HG03135 (cell line): ENCODE measurements at regions not wholly inside any gene's neighbourhood (a gene's known extent, or its start where the extent isn't known, plus 50 kb on each side); places are given as distances from the start of the nearest gene placed in this dataset.
"Not testable (repeated sequence)": the region's sequence is repeated elsewhere in the genome, so short reads cannot be mapped to it uniquely, and the experiment has no call there.

Experiments used
- ATAC-seq: cut with Tn5 transposase; IDR thresholded peaks from one replicate; pipeline ENCODE4 v1.9.1; 2021; ENCODE audit warnings: mild to moderate bottlenecking, moderate library complexity; ENCODE audit not compliant: unreplicated experiment

GRCh38 chr16:88145824-88146405, 194.7 kb downstream of the BANP start:
- ATAC-seq: not testable (repeated sequence)

DNA sequence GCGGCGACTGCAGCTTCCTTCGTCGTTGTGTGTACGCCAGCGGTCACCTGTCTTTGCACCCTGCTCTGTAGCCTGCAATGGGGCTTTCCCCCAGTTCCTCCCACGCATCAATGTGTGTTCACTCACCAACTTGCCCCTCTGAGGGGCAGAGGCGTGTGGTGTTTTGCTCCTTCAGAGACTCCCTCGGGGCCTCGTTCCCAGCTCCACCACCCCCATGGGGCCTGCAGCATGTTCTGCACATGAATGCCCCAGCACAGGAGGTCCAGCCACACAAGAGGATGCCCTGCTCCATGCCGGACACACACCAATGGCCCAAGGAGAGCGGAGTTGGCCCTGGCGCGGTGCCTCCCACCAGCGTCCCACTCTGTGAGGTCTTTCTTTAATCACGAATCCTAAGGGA, 196.8 kb downstream of the BANP start:
- ATAC-seq: not testable (repeated sequence)

- ATAC-seq: not testable (repeated sequence)
These were observed 197.4 kb downstream of the BANP start for GRCh38 chr16:88148682-88149081.

- ATAC-seq: not testable (repeated sequence)
These were observed 197.9 kb downstream of the BANP start for GRCh38 chr16:88149158-88149603.

- ATAC-seq: not testable (repeated sequence)
These were observed 198.4 kb downstream of the BANP start for GRCh38 chr16:88149663-88150062.

GRCh38 chr16:88150456-88151128, 199.4 kb downstream of the BANP start:
- not testable (repeated sequence) for ATAC-seq

GRCh38 chr16:88151129-88151499, 199.9 kb downstream of the BANP start:
- not testable (repeated sequence) for ATAC-seq

DNA sequence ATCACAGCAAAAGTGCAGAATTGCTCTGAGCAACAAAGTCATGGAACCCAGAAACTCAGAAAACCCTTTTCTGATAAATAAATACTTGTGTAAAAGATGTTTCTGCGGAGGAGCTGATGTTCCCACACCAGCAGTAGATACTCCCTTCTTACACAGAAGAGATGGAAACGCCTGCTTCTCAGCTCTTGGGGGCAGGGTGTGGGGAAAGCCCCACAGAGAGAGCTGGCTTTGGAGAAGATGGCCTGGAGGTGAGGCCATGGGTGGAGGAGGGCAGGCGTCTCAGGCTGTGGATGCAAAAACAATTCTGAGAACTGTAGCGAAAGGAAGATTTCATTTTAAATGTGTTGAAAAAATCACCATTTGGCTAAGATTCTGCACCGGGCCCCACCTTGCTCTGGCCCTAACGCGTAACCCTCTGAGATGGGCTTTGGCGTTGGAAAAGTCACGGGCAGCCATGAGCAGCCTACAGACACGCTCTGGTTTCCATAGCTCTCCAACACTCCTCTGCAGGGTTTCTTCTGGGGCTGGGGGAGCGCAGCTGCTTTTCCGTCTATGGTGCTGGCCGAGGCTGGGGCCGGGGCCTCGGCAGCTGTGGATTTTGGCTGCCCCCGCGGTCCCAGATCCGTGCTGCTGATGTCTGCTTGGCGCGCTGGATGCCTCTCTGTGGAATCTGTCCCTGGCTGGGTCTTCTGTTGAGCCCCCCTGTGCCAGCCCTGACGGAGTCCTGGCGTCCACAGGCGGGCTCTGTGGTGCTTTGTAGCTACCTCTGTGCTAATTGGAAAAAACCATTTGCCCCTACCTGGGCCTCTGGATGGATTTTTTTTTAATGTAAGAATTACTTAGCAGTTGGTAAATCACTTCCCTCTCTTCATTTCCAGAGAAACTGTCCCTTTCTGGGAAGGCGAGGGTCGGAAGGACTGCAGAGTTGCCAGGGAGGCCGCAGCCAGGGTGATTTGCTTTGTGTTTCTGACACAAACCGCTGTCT, 200.9 kb downstream of the BANP start:
- not testable (repeated sequence) for ATAC-seq

DNA sequence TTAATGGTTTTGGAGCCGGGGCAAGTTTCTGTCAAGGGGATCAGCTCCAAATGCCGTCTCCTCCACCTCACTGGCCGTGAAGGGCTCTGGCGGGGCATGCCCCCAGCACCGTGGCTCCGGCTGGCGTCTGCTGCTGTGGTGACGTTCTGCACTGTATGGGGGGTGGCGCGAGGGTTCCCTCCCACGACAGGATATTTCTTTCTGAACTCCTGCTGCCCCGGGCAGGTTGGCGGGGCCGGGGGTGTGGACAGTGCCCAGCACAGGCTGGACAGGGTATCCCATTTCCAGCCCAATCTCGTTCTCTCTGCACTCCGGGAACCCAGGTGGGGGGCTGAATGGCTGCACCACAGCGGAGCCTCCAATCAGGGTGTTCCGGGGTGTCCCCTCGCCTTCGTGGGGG, 201.6 kb downstream of the BANP start:
- ATAC-seq: not testable (repeated sequence)

DNA sequence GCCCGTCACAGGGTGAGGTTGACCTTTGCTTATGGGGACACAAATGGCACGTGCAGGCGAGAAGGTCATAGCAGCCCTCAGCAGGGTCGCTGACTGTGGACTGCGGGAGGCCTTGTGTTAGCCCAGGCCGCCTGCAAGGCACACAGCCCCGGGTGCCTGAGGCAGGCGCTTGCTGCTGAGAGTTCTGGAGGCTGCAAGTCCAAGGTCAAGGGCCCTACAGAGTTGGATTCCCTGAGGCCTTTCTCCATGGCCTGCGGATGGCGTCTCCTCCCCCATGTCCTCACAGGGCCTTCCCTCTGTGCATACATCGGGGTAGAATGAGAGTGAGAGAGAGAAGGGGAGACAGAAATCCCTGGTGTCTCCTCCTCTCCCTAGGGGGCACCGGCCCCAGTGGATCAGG, 202.3 kb downstream of the BANP start:
- ATAC-seq: not testable (repeated sequence)

DNA sequence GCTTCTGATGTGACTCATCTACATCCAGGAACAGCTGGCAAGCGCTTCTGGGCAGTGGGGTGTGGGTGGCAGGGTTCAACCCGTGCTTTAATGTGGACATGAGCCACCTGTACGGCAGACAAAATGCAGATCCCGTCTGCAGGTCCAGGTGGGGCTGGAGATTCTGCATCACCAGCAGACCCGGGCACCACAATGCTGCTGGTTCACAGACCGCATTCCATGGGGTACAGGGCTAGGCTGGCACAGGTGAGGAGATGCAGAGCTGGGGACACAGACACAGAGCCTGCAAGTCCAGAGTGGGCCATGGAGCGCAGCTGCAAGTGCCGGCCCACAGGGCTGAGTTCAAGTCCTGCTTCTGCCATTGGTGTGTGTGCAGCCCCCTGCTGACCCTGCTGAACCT, 203.7 kb downstream of the BANP start:
- not testable (repeated sequence) for ATAC-seq

DNA sequence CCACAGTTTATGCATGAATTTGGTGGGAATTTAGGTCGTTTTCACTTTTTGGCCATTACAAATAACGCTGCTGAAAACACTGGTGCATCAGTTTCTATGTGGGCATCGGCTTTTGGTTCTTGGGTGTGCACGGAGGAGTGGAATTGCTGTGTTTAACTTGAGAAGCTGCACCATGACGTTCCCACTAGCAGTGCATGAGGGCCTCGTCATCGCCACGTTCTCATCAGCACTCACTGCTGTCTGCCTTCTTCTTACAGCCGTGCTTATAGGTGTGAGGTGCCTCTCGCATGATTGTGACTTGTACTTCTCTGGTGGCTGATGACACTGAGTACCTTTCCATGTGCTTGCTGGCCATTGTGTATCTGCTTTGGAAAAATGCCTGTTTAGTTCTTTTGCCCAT, 204.4 kb downstream of the BANP start:
- ATAC-seq: not testable (repeated sequence)

GRCh38 chr16:88156640-88157283, 205.5 kb downstream of the BANP start:
- not testable (repeated sequence) for ATAC-seq

- not testable (repeated sequence) for ATAC-seq
These were observed 206.5 kb downstream of the BANP start for GRCh38 chr16:88157686-88158085.

- ATAC-seq: not testable (repeated sequence)
These were observed 207.2 kb downstream of the BANP start for GRCh38 chr16:88158256-88159045.

DNA sequence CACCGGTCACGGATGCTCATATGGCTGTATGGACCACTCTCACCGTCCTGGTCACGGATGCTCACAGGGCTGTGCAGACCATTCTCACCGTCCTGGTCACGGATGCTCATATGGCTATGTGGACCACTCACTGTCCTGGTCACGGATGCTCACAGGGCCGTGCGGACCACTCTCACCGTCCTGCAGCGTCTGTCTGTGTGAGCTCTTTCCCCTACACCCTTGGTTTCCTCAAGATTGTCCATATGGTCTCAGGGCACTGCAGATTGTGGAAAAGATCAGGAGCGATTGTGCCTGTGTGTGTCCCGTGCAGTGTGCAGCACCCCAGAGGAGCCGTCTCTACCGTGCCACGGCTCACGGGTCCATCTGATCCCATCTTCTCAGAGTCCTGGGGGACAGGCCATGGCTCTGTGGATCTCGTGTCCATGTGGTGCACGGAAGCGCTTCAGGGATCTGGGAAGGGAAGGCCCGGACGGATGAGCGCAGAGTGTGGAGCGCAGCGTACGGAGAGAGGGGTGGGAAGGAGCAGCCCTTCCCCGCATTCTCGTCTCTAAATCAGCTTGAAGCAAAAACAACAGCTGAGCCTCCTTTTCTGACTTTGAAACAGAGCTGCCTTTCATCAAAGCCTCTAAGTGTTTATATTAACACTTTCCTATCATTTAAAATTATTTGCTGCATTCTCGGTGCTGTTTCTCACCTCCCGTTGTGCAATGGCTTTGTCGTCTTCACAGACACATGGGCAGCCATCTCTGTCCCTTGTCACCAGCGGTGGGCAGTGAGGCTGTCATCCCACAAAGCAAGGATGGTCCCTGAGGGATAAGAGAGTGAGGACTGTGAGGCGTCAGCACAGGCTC, 208.0 kb downstream of the BANP start:
- not testable (repeated sequence) for ATAC-seq

GRCh38 chr16:88159897-88160335, 208.7 kb downstream of the BANP start:
- not testable (repeated sequence) for ATAC-seq

DNA sequence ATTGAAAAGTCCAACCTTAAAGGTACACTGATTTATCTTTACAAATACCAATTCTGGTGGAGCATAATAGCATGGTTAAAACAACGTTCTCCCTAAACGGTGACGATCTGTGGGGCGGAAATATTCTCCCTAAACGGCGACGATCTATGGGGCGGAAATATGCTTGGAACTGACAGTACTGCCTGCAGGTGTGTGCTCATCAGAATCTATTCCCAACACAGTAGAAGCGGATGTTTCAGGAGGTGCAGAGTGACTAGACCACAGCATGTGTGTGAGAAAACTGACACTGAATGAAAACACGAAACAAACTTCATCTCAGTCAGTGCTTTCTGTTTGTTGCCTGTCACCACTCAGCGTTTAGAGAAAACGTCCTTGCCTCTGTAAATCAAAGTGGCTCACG, 210.0 kb downstream of the BANP start:
- not testable (repeated sequence) for ATAC-seq
